ENCODE measurements at regions not wholly inside any gene's neighbourhood (a gene's known extent, or its start where the extent isn't known, plus 50 kb on each side); places are given as distances from the start of the nearest gene placed in this dataset.

- DNase-seq (ENCODE audit: low read depth), result no peak
- no peak for TF ChIP-seq CTCF (conservative IDR thresholded peaks at IDR 0.05; ENCODE audit: low read length)
These were observed 113.7 kb upstream of the LSM6 start for GRCh38 chr4:146061610-146062334.

GRCh38 chr4:146059865-146060264 is 115.7 kb upstream of the LSM6 start:
- DNase-seq (ENCODE audit: low read depth), result no peak
- H3K4me3 ChIP-seq (ENCODE audit: low read length), result no peak overlapping the region
- no peak for TF ChIP-seq CTCF (conservative IDR thresholded peaks at IDR 0.05; ENCODE audit: low read length)

More at GRCh38 chr4:146061610-146062334, 113.7 kb upstream of the LSM6 start:
- no peak overlapping the region for H3K4me3 ChIP-seq (ENCODE audit: low read length)

GRCh38 chr4:146059151-146059550 is 116.4 kb upstream of the LSM6 start:
- no peak for TF ChIP-seq CTCF (conservative IDR thresholded peaks at IDR 0.05; ENCODE audit: low read length)

GRCh38 chr4:146058531-146058930 is 117.0 kb upstream of the LSM6 start:
- H3K4me3 ChIP-seq (ENCODE audit: low read length), result no peak overlapping the region
- DNase-seq (ENCODE audit: low read depth), result no peak
- no peak for TF ChIP-seq CTCF (conservative IDR thresholded peaks at IDR 0.05; ENCODE audit: low read length)

More at GRCh38 chr4:146059151-146059550, 116.4 kb upstream of the LSM6 start:
- no peak overlapping the region for H3K4me3 ChIP-seq (ENCODE audit: low read length)
- DNase-seq (ENCODE audit: low read depth), result no peak

GRCh38 chr4:146054676-146055075 is 116.1 kb upstream of the ZNF827 start:
- no peak for DNase-seq (ENCODE audit: low read depth)
- no peak overlapping the region for H3K4me3 ChIP-seq (ENCODE audit: low read length)
- TF ChIP-seq CTCF (conservative IDR thresholded peaks at IDR 0.05; ENCODE audit: low read length), result no peak

- H3K4me3 ChIP-seq (ENCODE audit: low read length), result no peak overlapping the region
- DNase-seq (ENCODE audit: low read depth), result no peak
- TF ChIP-seq CTCF (conservative IDR thresholded peaks at IDR 0.05; ENCODE audit: low read length), result no peak
These were observed 115.3 kb upstream of the ZNF827 start for GRCh38 chr4:146053891-146054290.

- DNase-seq (ENCODE audit: low read depth), result peak; percentile 75
- H3K4me3 ChIP-seq (ENCODE audit: low read length), result no peak overlapping the region
- no peak for TF ChIP-seq CTCF (conservative IDR thresholded peaks at IDR 0.05; ENCODE audit: low read length)
These were observed 113.2 kb upstream of the ZNF827 start for GRCh38 chr4:146051728-146052391.

Measured in AG10803 (cell line).